Posterior vena cava (tissue), 2 donors: ENCODE measurements at regions not wholly inside any gene's neighbourhood (a gene's known extent, or its start where the extent isn't known, plus 50 kb on each side); places are given as distances from the start of the nearest gene placed in this dataset.

Experiments used
- DNase-seq: peaks from one replicate; pipeline ENCODE4 v3.0.0-alpha.2; 2020; ENCODE audit warnings: low spot score
- intact Hi-C, 2 donors: fragments of 100-400 bp; cut with DNase I; formaldehyde crosslinking; loops; one replicate each; pipeline versions ENCODE4 v1.14.1 to v1.14.2; 2022 to 2023
- donor health status: DM: yes; HTN: yes; CAD: no.
- donor health status: DM: yes; HTN: yes; CAD: no.

GRCh38 chr11:15698855-15699254 is 584.1 kb downstream of the INSC start:
- DNase-seq: no peak
- intact Hi-C loops: no loop called here

GRCh38 chr11:15699978-15700377 is 585.3 kb downstream of the INSC start:
- DNase-seq: no peak

GRCh38 chr11:15700456-15700855 is 585.7 kb downstream of the INSC start:
- intact Hi-C loops: no loop called here
- DNase-seq: no peak

More at GRCh38 chr11:15699978-15700377, 585.3 kb downstream of the INSC start:
- intact Hi-C loops: no loop called here

GRCh38 chr11:15704064-15704463 is 589.3 kb downstream of the INSC start:
- intact Hi-C loops: no loop called here
- DNase-seq: no peak

- intact Hi-C loops: no loop called here
- DNase-seq: no peak
Measured at GRCh38 chr11:15704556-15704955, 589.8 kb downstream of the INSC start.

- no peak for DNase-seq
- intact Hi-C loops: no loop called here
Measured at GRCh38 chr11:15705891-15706290, 591.2 kb downstream of the INSC start.

- intact Hi-C loops: no loop called here
- no peak for DNase-seq
Measured at GRCh38 chr11:15707194-15707593, 592.5 kb downstream of the INSC start.

GRCh38 chr11:15707971-15708370 is 593.2 kb downstream of the INSC start:
- DNase-seq: peak; percentile 83
- intact Hi-C loops: no loop called here

- no peak for DNase-seq
- intact Hi-C loops: no loop called here
Measured at GRCh38 chr11:15710580-15711275, 596.0 kb downstream of the INSC start.

GRCh38 chr11:15711311-15711710 is 596.6 kb downstream of the INSC start:
- intact Hi-C loops: no loop called here
- no peak for DNase-seq

GRCh38 chr11:15714641-15715399 is 600.1 kb downstream of the INSC start:
- DNase-seq: no peak
- intact Hi-C loops: no loop called here

GRCh38 chr11:15716550-15716949 is 601.8 kb downstream of the INSC start:
- DNase-seq: no peak
- intact Hi-C loops: no loop called here

- intact Hi-C loops: no loop called here
- no peak for DNase-seq
Measured at GRCh38 chr11:15720460-15720859, 605.7 kb downstream of the INSC start.

- DNase-seq: no peak
- intact Hi-C loops: no loop called here
Measured at GRCh38 chr11:15723966-15724365, 609.2 kb downstream of the INSC start.

- no peak for DNase-seq
- intact Hi-C loops: no loop called here
Measured at GRCh38 chr11:15724601-15725000, 609.9 kb downstream of the INSC start.

- intact Hi-C loops: no loop called here
- no peak for DNase-seq
Measured at GRCh38 chr11:15725246-15725645, 610.5 kb downstream of the INSC start.

- no peak for DNase-seq
- intact Hi-C loops: no loop called here
Measured at GRCh38 chr11:15726221-15726746, 611.6 kb downstream of the INSC start.

- DNase-seq: no peak
- intact Hi-C loops: no loop called here
Measured at GRCh38 chr11:15726893-15727519, 612.3 kb downstream of the INSC start.

GRCh38 chr11:15727520-15727914 is 612.8 kb downstream of the INSC start:
- intact Hi-C loops: no loop called here
- no peak for DNase-seq

GRCh38 chr11:15728207-15728606 is 613.5 kb downstream of the INSC start:
- intact Hi-C loops: no loop called here
- DNase-seq: no peak
